ENCODE measurements at regions not wholly inside any gene's neighbourhood (a gene's known extent, or its start where the extent isn't known, plus 50 kb on each side); places are given as distances from the start of the nearest gene placed in this dataset.

- Histone ChIP-seq H3K4me2 (ENCODE audit: low read depth, low read length) (no peak overlapping the region), H3K4me3 (ENCODE audit: low read length) (no peak overlapping the region), H3K27me3 (replicated peaks; ENCODE audit: insufficient read depth, low read length) (no peaks in the 10 kb centered on the region), H2AFZ (ENCODE audit: low read length) (no peak overlapping the region), H3K27ac (ENCODE audit: low read length) (no peak overlapping the region), H3F3A (ENCODE audit: insufficient read depth, low read length) (no peaks in the 10 kb centered on the region), H3K79me2 (ENCODE audit: low read length) (no peaks in the 10 kb centered on the region), H3K9me2 (replicated peaks; ENCODE audit: insufficient read depth, low read length) (no peaks in the 10 kb centered on the region), H3K9ac (ENCODE audit: low read length) (no peak overlapping the region), H4K20me1 (ENCODE audit: insufficient read depth, low read length) (no peaks in the 10 kb centered on the region), H3K9me3 (replicated peaks; ENCODE audit: insufficient read depth, low read length) (no peaks in the 10 kb centered on the region), H3K36me3 (replicated peaks; ENCODE audit: insufficient read depth, low read length) (no peaks in the 10 kb centered on the region), H3K4me1 (ENCODE audit: low read length) (no peaks in the 10 kb centered on the region)
- no peak for DNase-seq
- no peak for TF ChIP-seq EZH2phosphoT487 (IDR thresholded peaks at IDR 0.05; ENCODE audit: low read length)
- TF ChIP-seq EZH2 (optimal IDR thresholded peaks at IDR 0.05; ENCODE audit: low read depth, low read length): no peak
- TF ChIP-seq CTCF (IDR thresholded peaks at IDR 0.05; ENCODE audit: low read length): no peak
Observed at GRCh38 chr16:51039638-51040331, 111.3 kb downstream of the SALL1 start.

GRCh38 chr16:51035711-51036110 is 115.4 kb downstream of the SALL1 start:
- no peaks in the 10 kb centered on the region for H3K4me1 ChIP-seq (ENCODE audit: low read length)
- H2AFZ ChIP-seq (ENCODE audit: low read length): no peak overlapping the region
- H3K9me3 ChIP-seq (replicated peaks; ENCODE audit: insufficient read depth, low read length): no peaks in the 10 kb centered on the region
- no peaks in the 10 kb centered on the region for H3K79me2 ChIP-seq (ENCODE audit: low read length)
- no peak overlapping the region for H3K4me3 ChIP-seq (ENCODE audit: low read length)
- no peaks in the 10 kb centered on the region for H3F3A ChIP-seq (ENCODE audit: insufficient read depth, low read length)
- no peak overlapping the region for H3K4me2 ChIP-seq (ENCODE audit: low read depth, low read length)
- H3K27me3 ChIP-seq (replicated peaks; ENCODE audit: insufficient read depth, low read length): no peaks in the 10 kb centered on the region
- H4K20me1 ChIP-seq (ENCODE audit: insufficient read depth, low read length): no peaks in the 10 kb centered on the region
- TF ChIP-seq CTCF (IDR thresholded peaks at IDR 0.05; ENCODE audit: low read length) (no peak), EZH2phosphoT487 (IDR thresholded peaks at IDR 0.05; ENCODE audit: low read length) (no peak), EZH2 (optimal IDR thresholded peaks at IDR 0.05; ENCODE audit: low read depth, low read length) (no peak)
- no peaks in the 10 kb centered on the region for H3K36me3 ChIP-seq (replicated peaks; ENCODE audit: insufficient read depth, low read length)
- no peak for DNase-seq
- no peak overlapping the region for H3K9ac ChIP-seq (ENCODE audit: low read length)
- H3K9me2 ChIP-seq (replicated peaks; ENCODE audit: insufficient read depth, low read length): no peaks in the 10 kb centered on the region
- H3K27ac ChIP-seq (ENCODE audit: low read length): no peak overlapping the region

GRCh38 chr16:51035110-51035498 is 116.0 kb downstream of the SALL1 start:
- Histone ChIP-seq H3F3A (ENCODE audit: insufficient read depth, low read length) (no peaks in the 10 kb centered on the region), H3K9ac (ENCODE audit: low read length) (no peak overlapping the region), H3K27ac (ENCODE audit: low read length) (no peak overlapping the region), H3K4me2 (ENCODE audit: low read depth, low read length) (no peak overlapping the region), H3K27me3 (replicated peaks; ENCODE audit: insufficient read depth, low read length) (no peaks in the 10 kb centered on the region), H4K20me1 (ENCODE audit: insufficient read depth, low read length) (no peaks in the 10 kb centered on the region), H3K79me2 (ENCODE audit: low read length) (no peaks in the 10 kb centered on the region), H3K9me3 (replicated peaks; ENCODE audit: insufficient read depth, low read length) (no peaks in the 10 kb centered on the region), H3K9me2 (replicated peaks; ENCODE audit: insufficient read depth, low read length) (no peaks in the 10 kb centered on the region), H2AFZ (ENCODE audit: low read length) (no peak overlapping the region), H3K36me3 (replicated peaks; ENCODE audit: insufficient read depth, low read length) (no peaks in the 10 kb centered on the region), H3K4me1 (ENCODE audit: low read length) (no peaks in the 10 kb centered on the region), H3K4me3 (ENCODE audit: low read length) (no peak overlapping the region)
- DNase-seq: no peak
- TF ChIP-seq CTCF (IDR thresholded peaks at IDR 0.05; ENCODE audit: low read length) (no peak), EZH2phosphoT487 (IDR thresholded peaks at IDR 0.05; ENCODE audit: low read length) (no peak), EZH2 (optimal IDR thresholded peaks at IDR 0.05; ENCODE audit: low read depth, low read length) (no peak)

Data from MM.1S (cell line).